Kidney tubule cell (primary cell): ENCODE measurements at regions not wholly inside any gene's neighbourhood (a gene's known extent, or its start where the extent isn't known, plus 50 kb on each side); places are given as distances from the start of the nearest gene placed in this dataset.
"Not testable (repeated sequence)": the region's sequence is repeated elsewhere in the genome, so short reads cannot be mapped to it uniquely, and the experiment has no call there.

Experiments
- DNase-seq: peaks from one replicate; pipeline ENCODE4 v3.0.0-alpha.2; 2018; ENCODE audit warnings: low spot score

DNA sequence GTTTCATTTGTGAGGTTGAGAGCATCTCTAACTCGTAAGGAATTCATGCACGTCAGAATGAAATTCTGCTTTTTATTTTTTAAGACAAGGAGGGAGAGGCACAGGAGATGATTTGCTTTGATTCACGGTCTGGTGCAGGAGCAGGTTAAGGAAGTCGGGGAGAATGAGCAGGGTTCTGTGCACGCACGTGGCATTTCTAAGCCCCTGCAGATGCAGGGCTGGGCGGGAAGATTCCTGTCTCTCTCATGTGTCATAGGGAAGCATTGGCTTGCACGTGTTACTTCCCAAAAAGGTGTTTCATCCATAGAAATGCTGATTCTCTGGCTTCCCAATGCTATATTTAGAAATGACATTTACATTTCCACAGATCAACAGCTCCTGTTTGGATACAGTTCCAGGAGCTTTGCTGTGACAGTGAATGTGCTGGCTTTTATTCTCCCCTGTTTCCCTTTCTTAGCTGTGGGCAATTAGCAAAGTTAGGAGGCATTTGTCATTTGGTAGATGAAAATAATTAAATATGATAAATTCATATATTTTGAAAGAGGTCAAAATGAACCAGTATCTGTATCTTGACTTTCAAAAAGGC, 119.7 kb upstream of the ZFP64 start:
- no peak for DNase-seq

DNA sequence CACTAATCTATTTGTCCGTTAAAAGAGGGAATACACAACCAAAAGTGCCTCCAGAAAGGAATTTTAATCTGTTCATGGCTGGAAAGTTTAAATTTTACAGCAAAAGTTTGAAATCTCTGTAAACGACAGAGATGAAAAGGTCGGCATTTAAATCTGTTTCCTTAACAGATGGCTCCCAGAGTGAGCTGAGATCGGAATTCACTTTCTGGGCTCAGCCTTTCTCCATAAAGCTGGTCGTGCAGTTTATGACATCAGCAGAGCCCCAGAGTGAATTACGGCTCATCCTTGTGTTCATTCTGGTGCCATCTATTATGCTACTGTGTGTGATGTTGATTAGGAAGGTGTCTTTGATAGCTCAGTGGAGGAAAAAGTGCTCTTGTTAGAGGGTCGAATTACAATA, 117.6 kb upstream of the ZFP64 start:
- no peak for DNase-seq

DNA sequence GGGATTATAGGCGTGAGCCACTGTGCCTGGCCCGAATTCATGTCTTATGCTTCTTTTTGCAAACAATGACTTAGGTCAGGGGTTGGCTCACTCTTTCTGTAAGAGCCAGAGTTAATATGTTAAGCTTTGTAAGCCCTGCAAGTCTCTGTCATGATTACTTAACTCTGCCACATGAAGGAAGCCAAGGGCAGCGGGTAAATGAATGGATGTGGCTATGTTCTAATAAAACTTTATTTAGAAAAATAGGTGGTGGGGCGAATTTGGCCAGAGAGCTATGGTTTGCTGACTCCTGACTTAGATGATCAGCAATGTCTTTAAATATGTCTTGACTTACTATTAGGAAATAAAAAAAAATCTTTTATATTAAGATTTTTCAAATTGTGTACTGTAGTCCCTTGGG, 114.9 kb upstream of the ZFP64 start:
- no peak for DNase-seq

DNA sequence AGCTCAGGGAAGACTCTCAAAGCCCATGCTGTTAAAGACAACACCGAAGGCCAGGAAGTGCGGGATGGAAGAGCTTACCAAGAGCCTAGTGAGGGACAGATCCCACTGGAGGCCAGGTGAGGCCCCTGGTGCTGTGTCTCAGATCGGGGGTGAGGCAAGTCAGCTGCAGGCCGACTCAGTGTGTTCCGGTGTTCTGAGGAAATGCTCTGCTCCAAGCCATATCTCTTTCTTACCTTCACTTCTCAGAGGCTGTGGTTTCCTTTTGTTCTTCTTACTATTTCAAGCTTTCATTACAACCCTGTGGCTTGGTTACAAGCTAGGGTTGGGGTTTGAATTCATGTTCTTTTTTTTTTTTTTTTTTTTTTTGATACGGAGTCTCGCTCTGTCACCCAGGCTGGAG, 114.3 kb upstream of the ZFP64 start:
- no peak for DNase-seq

DNA sequence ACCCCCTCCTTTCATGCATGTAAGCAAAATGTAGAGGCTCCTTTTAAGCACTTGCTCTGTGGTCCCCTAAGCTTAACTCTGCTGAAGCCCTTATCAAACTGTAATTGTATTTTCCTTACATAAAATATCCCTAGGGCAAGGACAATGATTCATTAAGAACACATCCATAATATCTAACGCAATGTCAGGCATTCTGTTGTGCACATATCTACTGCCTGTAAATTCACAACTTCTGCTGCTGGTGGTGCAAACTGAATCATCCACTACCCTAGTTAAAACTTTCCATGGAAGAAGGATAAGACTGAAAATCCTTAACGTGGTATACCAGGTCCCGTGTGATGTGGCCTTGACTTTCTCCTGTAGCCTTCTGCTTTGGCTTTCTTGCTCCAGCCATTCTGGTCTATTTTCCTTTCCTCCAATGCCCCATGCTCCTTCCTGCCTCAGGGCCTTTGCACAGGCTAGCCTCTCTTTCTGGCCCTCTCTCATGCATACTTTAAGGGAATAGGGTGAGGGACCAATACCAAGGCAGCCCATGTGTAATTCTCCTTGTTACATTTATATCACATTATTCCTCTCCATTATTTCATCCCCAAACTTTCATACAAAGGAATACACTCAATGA, 113.6 kb upstream of the ZFP64 start:
- no peak for DNase-seq

DNA sequence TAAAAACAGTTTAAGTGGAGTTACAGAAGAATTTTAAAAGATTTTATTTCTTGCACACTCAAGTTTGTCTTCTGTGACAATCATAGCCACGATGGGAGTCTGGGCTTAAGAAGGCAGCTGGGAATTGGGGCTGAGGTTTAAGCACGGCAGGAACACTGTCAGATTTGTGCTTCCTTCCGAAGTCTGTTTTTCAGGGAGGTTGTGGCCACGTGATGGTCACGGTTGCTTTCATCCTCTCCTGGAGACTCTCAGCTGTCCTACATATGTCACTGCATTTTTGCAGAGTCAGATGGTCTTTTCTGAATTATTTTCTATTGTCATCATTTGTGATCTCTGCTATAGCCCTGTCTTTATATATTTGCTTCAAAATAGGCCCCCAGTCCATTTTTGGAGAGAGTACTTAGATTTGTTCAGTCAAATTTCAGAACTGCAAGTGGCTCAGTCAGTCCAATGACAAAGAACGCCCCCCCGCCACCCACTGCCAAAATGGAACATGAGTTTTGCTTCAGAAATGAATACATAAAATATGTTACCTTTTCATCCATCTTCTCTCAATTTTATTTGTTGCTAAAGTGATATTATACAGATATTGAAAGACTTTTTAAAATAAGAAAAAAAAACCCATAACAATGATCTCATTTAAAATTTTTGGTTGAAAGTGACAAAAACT, 111.8 kb upstream of the ZFP64 start:
- no peak for DNase-seq

DNA sequence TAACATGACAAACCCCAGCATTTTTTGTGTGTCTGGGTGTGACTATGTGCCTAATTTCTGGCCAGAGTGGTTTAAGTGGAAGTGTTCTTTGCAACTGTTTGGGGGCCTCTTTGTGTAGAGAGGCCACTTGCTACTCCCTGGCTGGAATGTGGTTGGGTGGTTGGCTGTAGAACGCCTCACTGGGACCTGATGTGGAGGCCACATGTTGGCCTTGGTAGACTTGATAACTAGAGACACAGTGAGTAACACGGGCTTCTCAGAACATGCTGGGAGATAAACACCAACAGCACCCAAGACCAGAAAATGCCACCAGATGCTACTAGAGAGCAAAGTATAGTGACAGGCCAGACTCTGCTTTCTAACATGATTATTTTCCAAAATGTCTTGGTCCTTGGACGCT, 111.2 kb upstream of the ZFP64 start:
- DNase-seq = no peak

DNA sequence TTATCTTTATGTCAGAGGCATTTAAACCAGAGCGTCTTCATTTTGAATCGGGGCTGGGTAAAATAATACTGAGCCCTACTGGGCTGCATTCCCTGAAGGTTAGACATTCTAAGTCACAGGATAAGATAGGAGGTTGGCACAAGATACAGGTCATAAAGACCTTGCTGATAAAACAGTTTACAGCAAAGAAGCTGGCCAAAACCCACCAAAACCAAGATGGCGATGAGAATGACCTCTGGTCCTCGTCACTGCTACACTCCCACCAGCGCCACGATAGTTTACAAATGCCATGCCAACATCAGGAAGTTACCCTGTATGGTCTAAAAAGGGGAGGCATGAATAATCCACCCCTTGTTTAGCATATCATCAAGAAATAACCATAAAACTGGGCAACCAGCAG, 110.5 kb upstream of the ZFP64 start:
- DNase-seq = not testable (repeated sequence)

DNA sequence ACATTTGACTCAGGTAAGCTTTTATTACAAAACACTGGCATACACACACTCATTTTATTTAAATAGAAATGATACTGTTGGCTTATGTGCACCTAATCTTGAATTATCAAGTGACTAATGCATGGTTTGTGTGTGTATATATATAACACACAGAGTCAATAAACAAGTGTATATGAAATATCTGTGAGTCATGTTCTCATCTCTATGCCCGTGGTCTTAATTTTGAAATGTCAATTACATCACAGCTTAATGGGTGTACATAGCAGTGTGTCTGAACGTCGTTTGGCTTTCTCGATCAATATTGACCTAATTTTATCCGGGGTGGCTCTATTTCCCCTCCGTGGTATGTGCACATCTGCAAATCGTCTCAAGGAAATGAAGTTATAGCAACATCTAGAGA, 104.0 kb upstream of the ZFP64 start:
- DNase-seq = no peak

DNA sequence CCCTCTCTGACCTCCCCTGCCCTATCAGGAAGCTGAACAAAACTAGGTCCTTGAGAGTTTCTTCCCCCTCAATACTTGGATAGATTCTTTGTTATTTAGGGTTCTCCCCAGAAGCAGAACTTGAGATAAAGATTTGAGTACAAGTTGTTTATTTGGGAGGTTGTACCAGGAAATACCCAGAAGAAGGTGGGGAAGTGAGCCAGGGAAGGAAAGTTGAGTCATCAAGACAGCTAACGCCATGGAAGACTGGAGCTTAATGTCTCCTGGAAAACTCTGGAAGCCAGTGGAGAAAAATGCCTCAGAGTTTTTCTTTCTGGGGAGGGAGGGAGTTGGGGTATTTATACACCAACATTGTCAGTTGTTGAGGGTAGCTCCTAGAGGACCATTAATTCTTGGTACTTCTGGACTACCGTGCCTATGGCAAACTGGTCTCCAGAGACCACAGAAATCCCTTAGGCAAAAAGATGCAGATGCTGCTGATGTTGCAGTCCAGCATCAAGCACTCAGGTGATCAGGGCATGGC, 102.6 kb upstream of the ZFP64 start:
- peak; percentile 5 for DNase-seq

DNA sequence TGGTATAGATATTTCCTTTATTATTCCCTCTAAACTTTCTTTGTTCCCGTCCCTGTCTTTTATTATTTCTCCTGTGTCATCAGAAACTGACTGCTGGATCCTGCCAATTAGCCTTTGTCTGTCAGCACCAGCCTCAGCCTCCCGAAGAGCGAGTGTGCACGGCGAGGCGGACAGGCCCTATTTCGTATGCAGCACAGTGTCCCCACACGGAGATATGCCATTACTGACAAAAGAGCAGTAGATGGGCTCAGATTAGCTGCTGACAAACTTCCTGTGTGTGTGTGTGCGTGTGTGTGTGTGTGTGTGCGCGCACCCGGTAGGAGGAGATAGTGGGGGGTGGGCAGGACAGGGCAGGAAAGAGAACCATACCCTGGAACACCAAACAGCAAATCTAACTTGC, 99.5 kb upstream of the ZFP64 start:
- DNase-seq = no peak

DNA sequence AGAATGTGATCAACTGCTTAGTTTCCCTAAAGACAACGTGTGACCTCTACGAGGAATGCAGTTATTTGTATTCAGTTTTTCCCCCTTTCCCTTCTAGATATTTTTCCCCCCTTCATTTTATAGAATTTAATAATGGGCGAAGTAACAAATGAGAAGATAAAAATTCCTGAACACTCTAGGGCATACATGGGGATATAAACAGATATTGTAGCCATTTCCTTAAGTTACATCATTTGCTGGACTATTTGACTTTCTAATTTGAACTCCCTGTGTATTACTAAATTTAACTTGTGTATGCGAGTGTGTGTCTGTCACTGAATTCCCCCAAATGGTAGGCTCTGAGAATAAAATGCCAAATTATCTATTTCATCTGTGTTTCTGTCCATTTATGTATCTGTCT, 99.0 kb upstream of the ZFP64 start:
- DNase-seq = no peak

DNA sequence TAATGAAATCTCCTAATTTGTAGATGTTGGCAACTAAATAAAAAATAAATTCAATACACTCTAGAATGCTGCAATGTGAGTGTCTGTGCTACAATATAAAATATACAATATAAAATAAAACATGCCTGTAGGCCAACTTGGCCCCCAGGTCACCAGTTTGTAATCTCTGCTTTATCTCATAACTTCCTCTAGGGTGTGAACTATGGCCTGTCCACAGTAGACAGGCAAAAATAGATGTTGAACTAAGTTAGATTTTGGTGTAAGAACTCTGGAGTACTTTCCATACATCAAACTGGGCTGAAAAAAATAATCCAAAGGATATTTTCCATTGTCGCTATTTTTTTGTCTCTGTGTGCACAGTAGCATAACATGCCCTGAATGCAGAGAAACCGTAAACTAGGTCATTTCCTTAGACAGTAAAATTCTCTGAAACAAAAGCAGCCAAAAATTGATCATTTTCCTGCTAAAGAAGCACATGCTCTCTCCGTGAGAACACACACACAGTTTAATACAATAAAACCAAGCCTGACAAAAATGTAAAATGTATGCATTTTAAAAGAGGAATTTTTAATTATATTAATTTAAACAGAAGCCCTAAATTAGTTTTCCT, 98.5 kb upstream of the ZFP64 start:
- no peak for DNase-seq

DNA sequence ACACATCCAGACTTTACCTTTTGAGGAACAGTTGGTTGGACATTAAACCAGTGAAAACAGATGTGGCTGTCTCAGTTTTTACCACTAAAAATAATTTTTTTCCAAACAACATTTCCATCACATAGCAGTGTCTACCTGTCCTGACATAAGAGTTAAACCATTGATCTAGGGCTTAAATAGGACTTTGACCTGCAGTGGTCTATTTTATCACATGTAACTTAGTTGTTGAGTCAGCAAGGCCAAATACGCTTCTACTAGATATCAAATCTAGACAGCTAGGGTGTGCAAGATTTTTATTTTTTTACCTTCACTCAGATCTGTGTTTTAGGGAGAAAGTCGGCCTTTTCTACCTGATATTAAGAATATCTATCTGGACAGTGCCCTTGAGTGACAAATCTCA, 88.8 kb upstream of the ZFP64 start:
- DNase-seq = no peak

DNA sequence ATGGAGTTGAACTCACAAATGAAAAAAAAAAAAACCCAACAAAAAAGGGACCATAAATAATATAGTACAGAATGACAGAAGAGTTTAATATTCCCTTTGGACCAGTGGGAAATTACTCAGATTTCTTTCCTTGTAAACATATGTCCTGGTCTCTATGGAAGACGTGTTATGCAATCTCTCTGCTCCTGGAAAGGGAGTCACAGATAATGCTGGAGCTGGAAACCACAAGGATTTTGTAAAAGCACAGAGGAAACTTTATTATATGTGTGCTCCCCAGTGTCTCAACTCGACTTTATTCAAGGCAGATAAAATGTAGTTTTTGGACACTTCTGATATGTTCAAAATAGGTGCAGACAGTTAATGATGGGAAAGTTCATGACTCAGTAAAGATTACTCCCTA, 88.1 kb upstream of the ZFP64 start:
- DNase-seq = no peak

DNA sequence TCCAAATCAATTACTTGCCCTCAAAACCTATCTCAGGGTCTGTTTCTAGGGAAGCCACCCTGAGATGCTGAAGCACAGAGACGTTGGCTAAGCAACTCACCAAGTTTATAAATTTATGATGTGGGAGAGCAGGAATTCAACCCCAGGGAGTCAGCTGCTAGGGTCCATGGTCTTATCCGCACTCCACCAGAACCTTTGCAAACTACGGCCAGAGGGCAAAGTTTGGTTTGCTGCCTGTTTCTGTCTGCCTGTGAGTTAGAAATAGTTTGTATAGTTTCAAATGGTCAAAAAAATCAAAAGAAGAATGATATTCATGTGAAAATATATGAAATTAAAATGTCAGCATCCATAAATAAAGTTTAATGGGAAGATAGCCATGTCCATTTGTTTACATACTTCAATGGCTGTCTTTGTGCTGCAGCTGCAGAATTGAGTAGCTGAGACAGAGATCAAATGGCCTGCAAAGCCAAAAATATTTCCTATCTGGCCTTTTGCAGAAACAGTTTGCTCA, 83.7 kb upstream of the ZFP64 start:
- no peak for DNase-seq

DNA sequence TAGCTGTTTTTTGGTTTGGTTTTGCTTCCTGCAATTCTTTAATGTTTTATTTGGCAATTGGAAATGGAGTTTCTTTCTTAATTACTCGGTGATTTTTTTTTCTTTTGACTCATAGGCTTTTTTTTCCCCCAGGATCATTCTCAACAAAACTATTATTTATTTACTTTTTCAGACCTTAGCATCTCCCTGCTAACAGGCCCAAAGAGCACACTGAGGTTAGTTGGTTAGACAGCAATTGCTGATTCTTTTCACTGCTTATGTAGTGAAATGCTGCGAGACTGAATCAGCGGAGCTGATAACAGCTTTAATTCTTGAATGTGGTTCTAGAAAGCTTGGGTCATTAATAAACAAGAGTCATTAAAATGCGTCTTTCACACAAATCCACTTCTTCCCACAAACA, 79.1 kb upstream of the ZFP64 start:
- no peak for DNase-seq

DNA sequence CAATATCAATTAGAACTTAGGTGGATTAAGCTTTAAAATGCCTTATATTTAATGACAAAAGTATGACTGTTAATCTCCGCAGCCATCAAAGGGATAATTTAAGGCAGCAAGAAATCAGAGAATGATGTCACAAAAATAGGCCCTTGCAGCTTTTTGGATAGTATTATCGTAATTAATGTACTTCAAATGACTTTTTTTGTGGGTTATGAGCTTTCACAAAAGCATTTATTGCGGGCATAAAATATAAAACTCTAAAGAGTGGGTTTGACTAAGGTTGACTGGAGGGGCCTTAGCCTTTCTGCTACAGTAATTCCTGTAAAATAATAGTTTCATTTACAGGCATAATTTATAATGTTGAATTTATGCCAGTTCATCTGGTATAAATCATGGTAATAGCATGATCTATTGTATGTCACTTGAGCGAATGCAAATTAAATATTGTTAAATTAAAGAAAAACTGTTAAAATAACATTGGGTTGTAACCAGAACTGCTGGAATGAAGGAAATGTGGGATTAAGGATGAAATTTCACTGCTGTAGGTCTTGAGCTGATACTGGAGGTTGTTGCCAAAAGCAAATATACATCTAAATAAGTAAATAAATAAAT, 78.5 kb upstream of the ZFP64 start:
- DNase-seq = no peak

DNA sequence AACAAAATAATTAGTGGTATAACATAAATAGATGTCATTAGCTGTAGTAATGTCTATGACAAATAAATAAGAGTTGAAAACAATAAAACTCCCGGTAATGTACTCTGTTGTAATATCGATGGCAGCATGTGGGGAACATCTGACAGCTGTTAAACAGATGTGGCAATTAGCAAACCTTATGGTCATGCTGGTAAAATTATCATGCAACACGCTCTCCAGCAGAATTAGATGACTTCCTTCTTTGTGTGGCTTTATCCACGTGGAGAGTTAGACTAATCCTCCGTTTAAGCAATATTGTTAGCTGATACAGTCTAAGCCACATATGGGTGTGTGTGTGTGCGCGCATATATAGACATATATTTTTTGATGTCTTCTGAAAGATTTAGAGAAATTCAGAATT, 77.7 kb upstream of the ZFP64 start:
- DNase-seq = no peak

DNA sequence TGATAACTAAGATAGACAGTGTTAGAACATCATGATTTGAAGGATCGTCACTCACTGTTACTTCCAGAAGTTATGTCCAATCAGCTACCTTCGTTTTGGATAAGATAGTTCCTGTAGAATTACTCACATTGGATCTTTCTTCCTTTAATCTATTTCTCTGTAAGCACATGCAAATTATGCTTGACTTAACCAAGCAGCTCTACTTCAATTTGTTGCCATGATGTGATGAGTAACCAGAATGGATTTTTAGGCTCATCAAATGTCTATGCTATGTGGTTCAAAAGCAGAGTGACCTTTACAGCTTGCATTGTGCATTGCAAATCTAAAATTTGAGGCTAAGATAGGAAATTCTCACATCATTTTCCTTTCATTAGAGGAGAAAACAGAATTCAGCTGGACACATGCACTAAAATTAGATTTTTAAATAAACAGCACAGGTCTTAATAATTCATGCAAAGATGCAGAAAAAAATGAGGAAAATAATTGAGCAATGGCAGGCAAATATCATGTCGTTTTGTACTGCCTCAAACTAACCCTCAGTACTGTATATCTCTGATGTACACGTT, 76.7 kb upstream of the ZFP64 start:
- peak; percentile 14 for DNase-seq

DNA sequence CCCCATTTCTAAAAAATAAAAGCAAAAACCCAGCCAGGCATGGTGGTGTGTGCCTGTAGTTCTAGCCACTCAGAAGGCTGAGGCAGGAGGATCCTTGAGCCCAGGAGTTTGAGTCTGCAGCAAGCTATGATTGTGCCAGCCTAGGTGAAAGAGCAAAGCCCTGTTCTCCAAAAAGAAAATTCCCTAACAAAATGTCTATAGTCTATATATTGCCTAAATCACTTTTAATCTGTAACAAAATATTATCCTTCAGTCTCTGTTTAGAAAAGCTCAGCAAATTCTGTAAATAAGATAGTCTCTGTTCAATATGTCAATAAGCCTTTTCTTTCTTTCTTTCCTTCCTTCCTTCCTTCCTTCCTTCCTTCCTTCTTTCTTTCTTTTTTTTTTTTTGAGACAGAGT, 75.8 kb upstream of the ZFP64 start:
- no peak for DNase-seq

DNA sequence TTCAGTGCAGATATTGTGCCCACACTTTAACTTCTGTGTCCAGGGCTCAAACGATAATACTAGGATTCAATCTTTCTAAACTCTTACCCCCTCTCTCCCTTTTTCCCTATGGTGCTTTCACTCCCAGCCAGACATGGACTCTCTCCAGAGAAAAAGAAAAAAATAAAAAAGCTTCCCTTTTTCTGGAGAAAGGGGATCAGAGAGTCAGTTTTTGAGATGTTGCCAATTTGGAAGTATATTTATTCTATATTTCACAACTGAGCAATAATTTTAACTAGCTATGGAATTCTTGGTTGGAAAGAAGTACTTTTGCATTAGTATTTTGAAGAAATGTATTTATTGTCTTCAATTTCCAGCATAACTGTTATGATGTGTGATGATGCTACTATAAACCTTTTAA, 72.2 kb upstream of the ZFP64 start:
- no peak for DNase-seq
